ENCODE measurements at regions not wholly inside any gene's neighbourhood (a gene's known extent, or its start where the extent isn't known, plus 50 kb on each side); places are given as distances from the start of the nearest gene placed in this dataset.

DNA sequence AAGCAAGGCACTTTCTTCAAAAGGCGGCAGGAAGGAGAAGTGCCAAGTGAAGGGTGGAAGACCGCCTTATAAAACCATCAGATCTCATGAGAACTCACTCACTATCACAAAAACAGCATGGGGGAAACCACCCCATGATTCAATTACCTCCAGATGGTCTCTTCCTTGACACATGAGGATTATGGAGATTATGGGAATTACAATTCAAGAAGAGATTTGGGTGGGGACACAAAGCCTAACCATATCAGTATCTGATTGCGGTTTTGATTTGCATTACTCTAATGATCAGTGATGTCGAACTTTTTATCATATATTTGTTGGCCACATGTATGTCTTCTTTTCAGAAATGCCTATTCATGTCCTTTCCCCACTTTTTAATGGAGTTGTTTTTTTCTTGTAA is 549.3 kb upstream of the IL12A start:
- no peak for DNase-seq
- Mint-ChIP-seq H3K4me1 (ENCODE audit: low read depth, unreplicated experiment) (no peaks in the 10 kb centered on the region), H3K4me3 (ENCODE audit: unreplicated experiment) (no peak overlapping the region), H3K9me3 (ENCODE audit: unreplicated experiment) (no peaks in the 10 kb centered on the region), H3K36me3 (ENCODE audit: unreplicated experiment) (no peaks in the 10 kb centered on the region), H3K27ac (ENCODE audit: unreplicated experiment) (no peak overlapping the region), H3K27me3 (ENCODE audit: unreplicated experiment) (no peaks in the 10 kb centered on the region)
- TF ChIP-seq, protein P1, sequence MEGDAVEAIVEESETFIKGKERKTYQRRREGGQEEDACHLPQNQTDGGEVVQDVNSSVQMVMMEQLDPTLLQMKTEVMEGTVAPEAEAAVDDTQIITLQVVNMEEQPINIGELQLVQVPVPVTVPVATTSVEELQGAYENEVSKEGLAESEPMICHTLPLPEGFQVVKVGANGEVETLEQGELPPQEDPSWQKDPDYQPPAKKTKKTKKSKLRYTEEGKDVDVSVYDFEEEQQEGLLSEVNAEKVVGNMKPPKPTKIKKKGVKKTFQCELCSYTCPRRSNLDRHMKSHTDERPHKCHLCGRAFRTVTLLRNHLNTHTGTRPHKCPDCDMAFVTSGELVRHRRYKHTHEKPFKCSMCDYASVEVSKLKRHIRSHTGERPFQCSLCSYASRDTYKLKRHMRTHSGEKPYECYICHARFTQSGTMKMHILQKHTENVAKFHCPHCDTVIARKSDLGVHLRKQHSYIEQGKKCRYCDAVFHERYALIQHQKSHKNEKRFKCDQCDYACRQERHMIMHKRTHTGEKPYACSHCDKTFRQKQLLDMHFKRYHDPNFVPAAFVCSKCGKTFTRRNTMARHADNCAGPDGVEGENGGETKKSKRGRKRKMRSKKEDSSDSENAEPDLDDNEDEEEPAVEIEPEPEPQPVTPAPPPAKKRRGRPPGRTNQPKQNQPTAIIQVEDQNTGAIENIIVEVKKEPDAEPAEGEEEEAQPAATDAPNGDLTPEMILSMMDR (IDR thresholded peaks at IDR 0.05; ENCODE audit: partially characterized antibody, unreplicated experiment) = no peak

DNA sequence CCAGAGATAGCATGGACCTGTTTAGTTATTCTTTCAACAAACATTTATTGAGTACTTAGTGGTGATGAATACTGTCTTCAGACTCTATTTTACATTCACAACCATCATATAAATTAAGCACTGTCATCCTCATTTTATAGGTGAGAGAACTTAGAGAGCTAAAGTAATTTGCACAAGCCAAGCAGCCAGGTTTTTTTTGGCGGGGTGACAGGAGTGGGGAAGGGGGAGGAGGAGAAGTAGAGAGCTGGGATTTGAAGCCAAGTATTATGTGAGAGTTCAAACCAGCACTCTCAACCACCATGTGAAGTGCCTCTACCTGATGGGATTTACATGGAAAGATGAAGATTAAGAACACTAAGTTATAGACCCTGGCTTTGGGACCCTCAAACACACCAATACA is 547.4 kb upstream of the IL12A start:
- H3K27me3 Mint-ChIP-seq (ENCODE audit: unreplicated experiment) = no peaks in the 10 kb centered on the region
- H3K4me1 Mint-ChIP-seq (ENCODE audit: low read depth, unreplicated experiment) = no peaks in the 10 kb centered on the region
- no peak for DNase-seq
- TF ChIP-seq, protein P1 (IDR thresholded peaks at IDR 0.05; ENCODE audit: partially characterized antibody, unreplicated experiment) = no peak
- H3K36me3 Mint-ChIP-seq (ENCODE audit: unreplicated experiment) = no peaks in the 10 kb centered on the region
- H3K27ac Mint-ChIP-seq (ENCODE audit: unreplicated experiment) = no peak overlapping the region
- no peak overlapping the region for H3K4me3 Mint-ChIP-seq (ENCODE audit: unreplicated experiment)
- no peaks in the 10 kb centered on the region for H3K9me3 Mint-ChIP-seq (ENCODE audit: unreplicated experiment)

DNA sequence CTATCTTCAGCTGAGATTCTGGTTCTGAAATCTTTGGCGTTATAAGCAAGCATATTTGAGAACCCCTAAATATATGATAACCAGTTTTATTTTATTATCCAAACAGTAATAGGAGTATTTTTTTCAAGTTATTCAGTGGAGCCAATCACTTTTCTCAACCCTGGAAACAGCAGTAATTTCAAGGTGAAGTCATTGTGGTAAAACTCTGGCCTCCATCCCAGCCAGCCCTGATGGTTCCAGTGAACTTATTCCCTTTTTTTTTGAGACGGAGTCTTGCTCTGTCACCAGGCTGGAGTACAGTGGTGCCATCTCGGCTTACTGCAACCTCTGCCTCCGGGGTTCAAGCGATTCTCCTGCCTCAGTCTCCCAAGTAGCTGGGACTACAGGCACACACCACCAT is 545.4 kb upstream of the IL12A start:
- no peaks in the 10 kb centered on the region for H3K4me1 Mint-ChIP-seq (ENCODE audit: low read depth, unreplicated experiment)
- H3K9me3 Mint-ChIP-seq (ENCODE audit: unreplicated experiment) = no peaks in the 10 kb centered on the region
- no peak overlapping the region for H3K27ac Mint-ChIP-seq (ENCODE audit: unreplicated experiment)
- TF ChIP-seq, protein P1 (IDR thresholded peaks at IDR 0.05; ENCODE audit: partially characterized antibody, unreplicated experiment) = no peak
- no peak for DNase-seq
- no peaks in the 10 kb centered on the region for H3K36me3 Mint-ChIP-seq (ENCODE audit: unreplicated experiment)
- no peaks in the 10 kb centered on the region for H3K27me3 Mint-ChIP-seq (ENCODE audit: unreplicated experiment)
- no peak overlapping the region for H3K4me3 Mint-ChIP-seq (ENCODE audit: unreplicated experiment)

DNA sequence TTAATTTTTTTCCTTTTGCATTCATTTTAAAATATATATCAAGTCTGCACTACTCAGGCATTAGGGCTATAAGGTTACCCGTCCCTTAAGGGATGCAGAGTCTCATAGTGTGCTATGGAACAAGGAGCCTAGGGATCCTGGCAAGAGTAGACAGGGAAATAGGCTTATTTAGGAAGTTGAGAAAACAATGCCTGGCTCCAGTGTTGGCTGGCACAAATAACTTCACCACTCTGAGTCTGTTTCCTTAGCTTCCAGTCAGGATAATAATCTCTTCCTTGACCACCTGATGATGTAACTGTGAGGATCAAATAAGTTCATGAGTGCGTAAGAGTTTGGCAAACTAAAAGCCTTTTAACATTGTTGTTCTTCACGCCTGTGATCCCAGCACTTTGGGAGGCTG is 540.8 kb upstream of the IL12A start:
- Mint-ChIP-seq H3K4me1 (ENCODE audit: low read depth, unreplicated experiment) (no peaks in the 10 kb centered on the region), H3K36me3 (ENCODE audit: unreplicated experiment) (no peaks in the 10 kb centered on the region), H3K27ac (ENCODE audit: unreplicated experiment) (no peak overlapping the region), H3K9me3 (ENCODE audit: unreplicated experiment) (no peaks in the 10 kb centered on the region), H3K4me3 (ENCODE audit: unreplicated experiment) (no peak overlapping the region), H3K27me3 (ENCODE audit: unreplicated experiment) (no peaks in the 10 kb centered on the region)
- DNase-seq = no peak
- TF ChIP-seq, protein P1 (IDR thresholded peaks at IDR 0.05; ENCODE audit: partially characterized antibody, unreplicated experiment) = no peak

DNA sequence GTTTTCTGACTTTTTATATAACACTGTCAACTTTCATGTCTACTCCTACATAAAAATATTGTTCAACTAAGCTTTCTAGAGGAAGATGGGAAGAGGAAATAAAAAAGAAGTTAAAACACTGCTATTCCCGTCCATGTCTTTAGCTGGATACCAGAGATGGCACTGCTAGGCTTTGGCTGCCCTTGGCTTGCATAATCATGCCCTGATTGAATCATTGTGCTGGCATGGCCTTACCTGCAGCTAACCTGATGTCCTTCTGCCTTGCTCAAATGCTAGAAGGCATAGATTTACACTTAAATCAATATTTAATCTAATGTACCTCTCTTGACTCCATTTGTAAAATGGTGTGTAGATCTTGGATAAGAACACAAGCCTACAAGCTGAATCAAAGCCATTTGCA is 539.7 kb upstream of the IL12A start:
- Mint-ChIP-seq H3K27ac (ENCODE audit: unreplicated experiment) (no peak overlapping the region), H3K27me3 (ENCODE audit: unreplicated experiment) (no peaks in the 10 kb centered on the region), H3K9me3 (ENCODE audit: unreplicated experiment) (no peaks in the 10 kb centered on the region), H3K36me3 (ENCODE audit: unreplicated experiment) (no peaks in the 10 kb centered on the region), H3K4me1 (ENCODE audit: low read depth, unreplicated experiment) (no peaks in the 10 kb centered on the region), H3K4me3 (ENCODE audit: unreplicated experiment) (no peak overlapping the region)
- no peak for DNase-seq
- TF ChIP-seq, protein P1 (IDR thresholded peaks at IDR 0.05; ENCODE audit: partially characterized antibody, unreplicated experiment) = no peak
